ENCODE measurements at regions not wholly inside any gene's neighbourhood (a gene's known extent, or its start where the extent isn't known, plus 50 kb on each side); places are given as distances from the start of the nearest gene placed in this dataset.

DNA sequence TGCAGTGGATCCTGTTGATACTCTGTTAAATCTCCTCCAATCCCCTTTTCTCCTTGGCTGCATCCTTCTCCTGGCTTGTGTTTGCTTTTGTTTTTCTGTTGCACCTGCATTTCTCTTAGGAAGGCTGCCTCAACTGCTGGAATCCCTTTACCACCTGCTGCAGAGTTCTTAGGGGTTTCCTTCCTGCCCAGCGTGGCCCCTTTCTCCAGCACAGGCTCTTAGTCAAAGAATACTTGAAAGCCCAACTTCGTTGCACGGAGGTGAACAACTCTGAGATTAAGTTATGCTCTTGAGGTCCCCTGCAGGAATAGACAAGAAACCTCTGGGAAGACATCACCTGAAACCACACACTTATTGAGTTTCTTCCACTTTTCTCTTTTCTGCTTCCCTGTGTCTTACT, 121.6 kb upstream of the GRM7 start:
- Histone ChIP-seq H3K9me3 (ENCODE audit: low read length) (peaks cover 70% of the 10 kb centered on the region), H3K27me3 (ENCODE audit: control insufficient read depth in 1 of 2, insufficient read depth in 2 of 2, low read length in 2 of 2) (no peaks in the 10 kb centered on the region), H3K4me2 (ENCODE audit: low read depth, low read length) (no peak overlapping the region), H3K9ac (ENCODE audit: insufficient read depth, low read depth, low read length) (no peak overlapping the region), H3K79me2 (ENCODE audit: insufficient read depth, low read length) (no peaks in the 10 kb centered on the region), H3K36me3 (replicated peaks in 1 of 2; ENCODE audit: control insufficient read depth in 1 of 2, insufficient read depth in 2 of 2, low read length in 2 of 2) (no peaks in the 10 kb centered on the region), H3K27ac (ENCODE audit: extremely low read length, insufficient read depth, low read length) (no peak overlapping the region), H3K4me3 (replicated peaks in 1 of 3; ENCODE audit: insufficient read depth in 1 of 3, low read depth in 2 of 3, low read length in 3 of 3) (no peak overlapping the region), H3K4me1 (ENCODE audit: insufficient read depth, low read length) (no peaks in the 10 kb centered on the region), H4K20me1 (ENCODE audit: insufficient read depth, low read length) (no peaks in the 10 kb centered on the region), H2AFZ (ENCODE audit: low read length) (no peak overlapping the region)
- 0% methylated on average over 3 of the region's 3 CpGs for WGBS (ENCODE audit: low lambda C conversion rate)
- no peak for FAIRE-seq
- ChIA-PET CTCF (ENCODE audit: low intra/inter-chr PET ratio, low total read pairs) (no interaction called here), POLR2A (no interaction called here)
- ATAC-seq: no peak
- BruUV-seq (replicated peaks): no TSS peak
- DNase-seq (ENCODE audit: low spot score): no peak
- in situ Hi-C loops (cut with HindIII; ENCODE audit: extremely low pct_ligation_motif_present, low pct_unique_long_range_greater_than_20kb) (no loop called here), intact Hi-C loops (cut with micrococcal nuclease; ENCODE audit: unreplicated experiment) (no loop called here)
- TF ChIP-seq SMARCE1 (IDR thresholded peaks at IDR 0.05; ENCODE audit: borderline replicate concordance): no peak
- TF ChIP-seq, protein P1, sequence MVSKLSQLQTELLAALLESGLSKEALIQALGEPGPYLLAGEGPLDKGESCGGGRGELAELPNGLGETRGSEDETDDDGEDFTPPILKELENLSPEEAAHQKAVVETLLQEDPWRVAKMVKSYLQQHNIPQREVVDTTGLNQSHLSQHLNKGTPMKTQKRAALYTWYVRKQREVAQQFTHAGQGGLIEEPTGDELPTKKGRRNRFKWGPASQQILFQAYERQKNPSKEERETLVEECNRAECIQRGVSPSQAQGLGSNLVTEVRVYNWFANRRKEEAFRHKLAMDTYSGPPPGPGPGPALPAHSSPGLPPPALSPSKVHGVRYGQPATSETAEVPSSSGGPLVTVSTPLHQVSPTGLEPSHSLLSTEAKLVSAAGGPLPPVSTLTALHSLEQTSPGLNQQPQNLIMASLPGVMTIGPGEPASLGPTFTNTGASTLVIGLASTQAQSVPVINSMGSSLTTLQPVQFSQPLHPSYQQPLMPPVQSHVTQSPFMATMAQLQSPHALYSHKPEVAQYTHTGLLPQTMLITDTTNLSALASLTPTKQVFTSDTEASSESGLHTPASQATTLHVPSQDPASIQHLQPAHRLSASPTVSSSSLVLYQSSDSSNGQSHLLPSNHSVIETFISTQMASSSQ (IDR thresholded peaks at IDR 0.05; ENCODE audit: low read depth): no peak
- TF ChIP-seq, protein P1 (CRISPR knock-in tag; IDR thresholded peaks at IDR 0.05; ENCODE audit: borderline replicate concordance): no peak
- TF ChIP-seq KDM5A (IDR thresholded peaks at IDR 0.05; ENCODE audit: borderline replicate concordance, low read length): no peak
- no peak for TF ChIP-seq ZNF850 (CRISPR knock-in tag; conservative IDR thresholded peaks at IDR 0.05)
- no peak for TF ChIP-seq ZFP36L2 (CRISPR knock-in tag; IDR thresholded peaks at IDR 0.05)
- TF ChIP-seq, protein P2, sequence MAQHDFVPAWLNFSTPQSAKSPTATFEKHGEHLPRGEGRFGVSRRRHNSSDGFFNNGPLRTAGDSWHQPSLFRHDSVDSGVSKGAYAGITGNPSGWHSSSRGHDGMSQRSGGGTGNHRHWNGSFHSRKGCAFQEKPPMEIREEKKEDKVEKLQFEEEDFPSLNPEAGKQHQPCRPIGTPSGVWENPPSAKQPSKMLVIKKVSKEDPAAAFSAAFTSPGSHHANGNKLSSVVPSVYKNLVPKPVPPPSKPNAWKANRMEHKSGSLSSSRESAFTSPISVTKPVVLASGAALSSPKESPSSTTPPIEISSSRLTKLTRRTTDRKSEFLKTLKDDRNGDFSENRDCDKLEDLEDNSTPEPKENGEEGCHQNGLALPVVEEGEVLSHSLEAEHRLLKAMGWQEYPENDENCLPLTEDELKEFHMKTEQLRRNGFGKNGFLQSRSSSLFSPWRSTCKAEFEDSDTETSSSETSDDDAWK (CRISPR knock-in tag; IDR thresholded peaks at IDR 0.05): no peak
- no peak for TF ChIP-seq NCOA5 (CRISPR knock-in tag; IDR thresholded peaks at IDR 0.05)
- no peak for TF ChIP-seq IKZF5 (CRISPR knock-in tag; IDR thresholded peaks at IDR 0.05)
- TF ChIP-seq SP4 (CRISPR knock-in tag; IDR thresholded peaks at IDR 0.05): no peak
- TF ChIP-seq SP5 (CRISPR knock-in tag; IDR thresholded peaks at IDR 0.05; ENCODE audit: borderline replicate concordance, low read depth): no peak
